ENCODE measurements at regions not wholly inside any gene's neighbourhood (a gene's known extent, or its start where the extent isn't known, plus 50 kb on each side); places are given as distances from the start of the nearest gene placed in this dataset.

GRCh38 chr5:121319292-121319691 lies 532.4 kb upstream of the FTMT start:
- TF ChIP-seq CTCF (IDR thresholded peaks at IDR 0.05) (no peak), POLR2A (IDR thresholded peaks at IDR 0.05) (no peak)

All from testis (tissue), 2 donors.